Body of pancreas (tissue), 4 donors: ENCODE measurements at regions not wholly inside any gene's neighbourhood (a gene's known extent, or its start where the extent isn't known, plus 50 kb on each side); places are given as distances from the start of the nearest gene placed in this dataset.
"Not testable (repeated sequence)": the region's sequence is repeated elsewhere in the genome, so short reads cannot be mapped to it uniquely, and the experiment has no call there.

Source experiments
- ATAC-seq: fragments of 150-250 bp; one replicate; pipeline ENCODE4 v1.9.1; 2016
- DNase-seq, 4 donors: peaks; one replicate each; pipeline ENCODE4 v3.0.0-alpha.2; 2019
- H3K27ac ChIP-seq, 4 donors: fragments of 200-600 bp; sonication (generic); 1 replicate in 3 of 4; 2 replicates in 1 of 4; pipeline versions ENCODE4 v1.5.1 to v1.6.1; 2016 to 2019; ENCODE audit warnings: mild to moderate bottlenecking in 1 of 4, mixed read lengths in 1 of 4, moderate library complexity in 1 of 4
- H3K27me3 ChIP-seq, 2 donors: fragments of 200-600 bp; sonication (generic); one replicate each; pipeline ENCODE4 v1.6.0; 2016; ENCODE audit warnings: mild to moderate bottlenecking in 1 of 2
- H3K36me3 ChIP-seq, 2 donors: fragments of 200-600 bp; sonication (generic); replicated peaks in 1 of 2; 2 replicates each; pipeline ENCODE4 v1.5.1; 2016; ENCODE audit warnings: low read depth in 2 of 2; ENCODE audit not compliant: insufficient read depth in 1 of 2
- H3K4me1 ChIP-seq: fragments of 200-600 bp; sonication (generic); one replicate; pipeline ENCODE4 v1.6.0; 2016
- H3K4me3 ChIP-seq, 2 donors: fragments of 200-600 bp; sonication (generic); 1 replicate in 1 of 2; 2 replicates in 1 of 2; pipeline ENCODE4 v1.5.1; 2016 to 2019
- H3K9me3 ChIP-seq, 3 donors: fragments of 200-600 bp; sonication (generic); 1 replicate in 2 of 3; 2 replicates in 1 of 3; pipeline ENCODE4 v1.5.1; 2016
- POLR2A ChIP-seq, 3 donors: fragments of 450-650 bp; IDR thresholded peaks; one replicate each; pipeline ENCODE4 v1.6.1; 2016; ENCODE audit warnings: antibody characterized with exemption in 3 of 3, mild to moderate bottlenecking in 2 of 3
- WGBS, 2 donors: methylation state at CpG; one replicate each; pipeline ENCODE4 v1.1.5; 2017; 5-methylcytosine and 5-hydroxymethylcytosine counted together
- intact Hi-C: fragments of 100-400 bp; cut with DNase I; formaldehyde crosslinking; loops from one replicate; pipeline ENCODE4 v1.15.1; 2023
- TF ChIP-seq, protein P1 (sequence below), 7 experiments: fragments of 450-650 bp in 4 of 7; fragments of 200-600 bp in 3 of 7; sonication (generic) in 3 of 7; IDR thresholded peaks; one replicate each; pipeline ENCODE4 v1.5.1; 2016 to 2019; ENCODE audit warnings: antibody characterized with exemption in 7 of 7

DNA sequence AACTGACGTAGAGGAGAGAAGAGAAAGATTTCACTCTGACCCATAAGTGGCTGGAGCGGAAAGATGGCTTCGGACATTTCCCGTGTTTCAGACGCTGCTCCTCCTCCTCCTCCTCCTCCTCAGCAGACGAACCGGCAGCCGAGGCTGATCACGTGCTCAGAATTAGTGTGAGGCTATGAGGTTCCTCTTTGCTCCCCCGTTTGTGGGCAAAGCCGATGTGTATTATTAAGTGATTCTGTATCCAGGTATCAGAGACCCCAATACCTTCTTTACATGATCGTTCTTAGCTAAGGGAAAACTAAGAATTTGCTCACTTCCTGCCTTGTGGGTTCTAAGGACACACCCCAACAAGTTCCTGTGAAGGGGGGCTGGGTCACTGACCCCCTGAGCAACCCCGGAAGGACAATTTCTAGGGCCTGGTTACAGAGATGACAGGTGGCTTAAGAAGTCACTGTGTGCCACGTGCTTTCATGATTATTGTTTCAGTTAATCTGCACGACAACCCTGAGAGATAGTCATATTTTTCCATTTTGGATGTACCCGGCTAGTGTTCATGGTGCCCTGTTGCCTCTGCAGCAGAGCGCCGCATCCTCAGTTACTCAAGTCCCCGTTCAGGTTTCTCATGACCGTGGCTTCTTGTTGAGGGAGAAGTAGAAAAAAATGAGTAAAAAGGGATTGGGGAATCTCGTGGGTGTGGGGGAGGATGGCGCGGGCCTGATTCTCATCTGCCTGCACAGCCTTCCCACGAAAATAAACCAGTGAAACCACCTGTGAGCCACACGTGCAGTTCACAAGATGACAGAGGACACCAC lies 671.8 kb downstream of the QKI start:
- intact Hi-C loops = no loop called here
- WGBS, 2 donors = 67 to 73% methylated on average over 25 of the region's 25 CpGs
- H3K27me3 ChIP-seq = no peaks in the 10 kb centered on the region
- TF ChIP-seq POLR2A (IDR thresholded peaks at IDR 0.05) = no peak
- TF ChIP-seq, protein P1, sequence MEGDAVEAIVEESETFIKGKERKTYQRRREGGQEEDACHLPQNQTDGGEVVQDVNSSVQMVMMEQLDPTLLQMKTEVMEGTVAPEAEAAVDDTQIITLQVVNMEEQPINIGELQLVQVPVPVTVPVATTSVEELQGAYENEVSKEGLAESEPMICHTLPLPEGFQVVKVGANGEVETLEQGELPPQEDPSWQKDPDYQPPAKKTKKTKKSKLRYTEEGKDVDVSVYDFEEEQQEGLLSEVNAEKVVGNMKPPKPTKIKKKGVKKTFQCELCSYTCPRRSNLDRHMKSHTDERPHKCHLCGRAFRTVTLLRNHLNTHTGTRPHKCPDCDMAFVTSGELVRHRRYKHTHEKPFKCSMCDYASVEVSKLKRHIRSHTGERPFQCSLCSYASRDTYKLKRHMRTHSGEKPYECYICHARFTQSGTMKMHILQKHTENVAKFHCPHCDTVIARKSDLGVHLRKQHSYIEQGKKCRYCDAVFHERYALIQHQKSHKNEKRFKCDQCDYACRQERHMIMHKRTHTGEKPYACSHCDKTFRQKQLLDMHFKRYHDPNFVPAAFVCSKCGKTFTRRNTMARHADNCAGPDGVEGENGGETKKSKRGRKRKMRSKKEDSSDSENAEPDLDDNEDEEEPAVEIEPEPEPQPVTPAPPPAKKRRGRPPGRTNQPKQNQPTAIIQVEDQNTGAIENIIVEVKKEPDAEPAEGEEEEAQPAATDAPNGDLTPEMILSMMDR (IDR thresholded peaks at IDR 0.05) = no peak
- no peak overlapping the region for H3K4me3 ChIP-seq
- H3K36me3 ChIP-seq = no peaks in the 10 kb centered on the region
- H3K27ac ChIP-seq = peak overlapping the region in 3 of 4 donors; percentile 61 to 81 (median 79)
- no peak for DNase-seq
- H3K4me1 ChIP-seq = peaks cover 7% of the 10 kb centered on the region
- ATAC-seq = no peak
- no peaks in the 10 kb centered on the region for H3K9me3 ChIP-seq

DNA sequence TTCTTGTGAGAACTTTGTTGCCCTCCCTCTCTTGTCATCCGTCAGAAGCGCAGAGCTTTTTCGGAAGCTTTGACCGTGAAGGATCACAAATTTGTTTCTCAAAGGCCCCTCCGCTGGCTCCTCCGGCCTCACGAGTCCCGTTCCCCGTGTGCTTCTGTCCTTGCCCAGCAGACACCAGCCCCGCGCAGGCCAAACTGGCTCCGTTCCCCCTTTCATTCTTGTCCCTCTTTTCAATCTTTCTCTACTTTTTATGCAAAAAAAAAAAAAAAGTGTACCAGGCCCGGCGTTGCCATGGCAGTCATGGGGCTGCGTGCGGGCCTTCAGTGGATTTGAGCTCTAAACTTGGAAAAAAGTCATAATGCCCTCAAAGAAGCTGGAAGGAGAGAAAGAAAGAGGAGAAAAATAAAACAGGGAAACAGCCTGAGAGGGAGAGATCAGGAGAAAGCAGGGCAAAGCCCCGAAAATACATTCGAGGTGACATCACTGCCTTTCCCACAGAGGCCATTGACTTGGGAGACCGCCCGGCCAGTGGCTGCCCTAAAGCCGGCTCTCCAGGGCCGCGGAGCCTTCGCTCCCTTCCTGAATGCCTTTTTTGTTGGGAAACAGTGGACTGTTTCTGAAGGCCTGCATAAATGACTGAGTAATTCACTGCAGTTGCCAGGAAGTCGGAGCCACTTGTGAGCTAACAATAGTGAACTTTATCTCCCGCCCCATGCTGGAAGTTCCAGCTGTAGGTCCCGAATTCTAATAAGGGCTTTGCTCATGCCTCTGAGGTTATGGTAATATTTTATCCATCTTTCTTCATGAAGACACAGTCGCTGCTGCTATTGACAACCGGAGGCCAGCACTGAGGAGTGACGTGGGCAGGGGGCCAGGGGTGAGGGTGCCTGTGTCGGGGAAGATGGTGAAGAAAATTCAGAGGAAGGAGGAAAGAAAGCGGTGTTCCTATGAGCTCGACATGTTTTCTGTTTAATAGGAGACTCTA lies 670.9 kb downstream of the QKI start:
- H3K36me3 ChIP-seq = no peaks in the 10 kb centered on the region
- ATAC-seq (peak; percentile 94), DNase-seq (peak; percentile 42 to 68 (median 58))
- H3K27ac ChIP-seq = peak overlapping the region in 3 of 4 donors; percentile 61 to 81 (median 79)
- H3K4me1 ChIP-seq = peaks cover 7% of the 10 kb centered on the region
- H3K27me3 ChIP-seq = no peaks in the 10 kb centered on the region
- intact Hi-C loops = no loop called here
- no peaks in the 10 kb centered on the region for H3K9me3 ChIP-seq
- TF ChIP-seq, protein P1 (IDR thresholded peaks at IDR 0.05) = no peak
- peak in 1 of 3 donors; percentile 7 for TF ChIP-seq POLR2A (IDR thresholded peaks at IDR 0.05)
- 56 to 59% methylated on average over 33 of the region's 33 CpGs for WGBS, 2 donors
- no peak overlapping the region for H3K4me3 ChIP-seq

DNA sequence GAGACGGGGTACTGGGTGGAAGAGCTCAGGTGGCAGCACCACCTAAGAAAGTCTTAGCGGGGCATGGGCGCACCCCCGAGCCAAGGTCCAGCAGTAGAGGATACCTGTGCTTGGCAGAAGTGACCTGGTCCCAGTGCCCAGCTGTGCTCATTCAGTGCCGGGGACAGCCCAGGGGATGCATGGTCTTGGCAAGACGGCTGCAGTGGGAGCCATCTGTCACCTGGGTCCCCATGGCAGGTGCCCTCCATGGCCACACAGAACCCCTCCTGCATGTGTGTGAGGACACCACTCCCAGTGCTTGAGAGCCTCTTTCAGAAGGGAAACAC lies 664.7 kb downstream of the QKI start:
- no peaks in the 10 kb centered on the region for H3K4me1 ChIP-seq
- ATAC-seq (no peak), DNase-seq (no peak)
- no peaks in the 10 kb centered on the region for H3K27me3 ChIP-seq
- intact Hi-C loops = no loop called here
- no peak overlapping the region for H3K27ac ChIP-seq
- TF ChIP-seq, protein P1 (IDR thresholded peaks at IDR 0.05) = no peak
- TF ChIP-seq POLR2A (IDR thresholded peaks at IDR 0.05) = no peak
- 80 to 83% methylated on average over 6 of the region's 6 CpGs for WGBS, 2 donors
- H3K9me3 ChIP-seq = no peaks in the 10 kb centered on the region
- no peaks in the 10 kb centered on the region for H3K36me3 ChIP-seq
- no peak overlapping the region for H3K4me3 ChIP-seq

DNA sequence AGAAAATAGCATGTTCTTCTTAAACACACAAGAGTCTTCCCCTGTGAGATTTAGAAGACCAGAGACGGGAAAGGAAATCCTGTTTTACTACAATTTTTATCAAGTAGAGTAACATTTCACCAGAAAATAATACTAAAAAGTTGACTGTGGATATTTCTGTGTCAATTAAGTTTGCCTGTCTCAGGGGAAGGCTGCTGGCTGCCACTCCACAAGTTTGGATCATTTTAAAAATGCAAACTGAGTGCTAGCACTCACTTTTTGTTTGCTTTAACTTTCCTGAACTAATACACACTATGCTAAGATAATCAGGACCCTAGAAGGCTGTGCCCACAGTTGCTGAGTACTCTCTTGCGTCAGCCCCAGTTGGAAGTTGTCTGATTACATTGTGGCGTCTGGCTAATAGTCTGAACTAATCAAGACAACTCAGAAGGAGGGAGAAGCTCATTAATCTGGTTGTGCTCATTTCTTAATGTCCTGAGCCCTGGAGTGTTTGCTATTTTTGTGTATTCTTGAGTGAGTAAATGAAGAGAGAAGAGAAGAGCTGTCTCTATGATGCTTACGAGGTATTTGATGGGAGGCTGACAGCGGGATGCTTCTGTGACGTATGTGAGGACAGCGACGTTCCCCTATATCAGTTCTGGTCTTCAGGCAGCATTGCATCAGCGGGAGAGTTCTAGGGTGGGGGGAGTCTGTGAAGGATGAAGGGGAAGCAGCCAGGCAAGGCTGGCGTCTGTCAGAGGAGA lies 664.2 kb downstream of the QKI start:
- Histone ChIP-seq H3K4me3 (no peak overlapping the region), H3K4me1 (no peaks in the 10 kb centered on the region), H3K36me3 (no peaks in the 10 kb centered on the region), H3K9me3 (no peaks in the 10 kb centered on the region), H3K27ac (no peak overlapping the region), H3K27me3 (no peaks in the 10 kb centered on the region)
- ATAC-seq (no peak), DNase-seq (no peak)
- WGBS, 2 donors = 61 to 63% methylated on average over 10 of the region's 10 CpGs
- no peak for TF ChIP-seq POLR2A (IDR thresholded peaks at IDR 0.05)
- TF ChIP-seq, protein P1 (IDR thresholded peaks at IDR 0.05) = no peak
- intact Hi-C loops = no loop called here

DNA sequence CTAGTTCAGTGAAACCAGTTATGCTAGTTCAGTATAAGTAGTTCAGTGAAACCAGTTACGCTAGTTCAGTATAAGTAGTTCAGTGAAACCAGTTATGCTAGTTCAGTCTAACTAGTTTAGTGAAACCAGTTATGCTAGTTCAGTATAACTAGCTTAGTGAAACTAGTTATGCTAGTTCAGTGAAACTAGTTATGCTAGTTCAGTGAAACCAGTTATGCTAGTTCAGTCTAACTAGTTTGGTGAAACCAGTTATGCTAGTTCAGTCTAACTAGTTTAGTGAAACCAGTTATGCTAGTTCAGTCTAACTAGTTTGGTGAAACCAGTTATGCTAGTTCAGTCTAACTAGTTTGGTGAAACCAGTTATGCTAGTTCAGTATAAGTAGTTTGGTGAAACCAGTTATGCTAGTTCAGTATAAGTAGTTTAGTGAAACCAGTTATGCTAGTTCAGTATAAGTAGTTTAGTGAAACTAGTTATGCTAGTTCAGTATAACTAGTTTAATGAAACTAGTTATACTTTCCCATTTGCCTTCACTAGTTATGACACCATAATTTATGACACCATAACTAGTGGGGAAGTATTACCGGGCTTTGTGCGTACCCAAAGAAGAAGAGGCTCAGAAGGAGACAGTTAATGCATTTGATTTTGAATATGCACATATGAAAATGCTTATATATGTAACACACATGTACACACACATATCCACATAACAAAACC lies 662.5 kb downstream of the QKI start:
- H3K36me3 ChIP-seq, H3K27me3 ChIP-seq, H3K4me3 ChIP-seq, DNase-seq, H3K9me3 ChIP-seq, ATAC-seq, intact Hi-C loops, H3K27ac ChIP-seq, H3K4me1 ChIP-seq: not testable (repeated sequence)
- WGBS, 2 donors = 63 to 80% methylated on average over 3 of the region's 3 CpGs
